Suprapubic skin (tissue), 4 donors: ENCODE measurements at regions not wholly inside any gene's neighbourhood (a gene's known extent, or its start where the extent isn't known, plus 50 kb on each side); places are given as distances from the start of the nearest gene placed in this dataset.

Experiments
- EP300 ChIP-seq: sonication (generic); formaldehyde crosslinking; IDR thresholded peaks from one replicate; pipeline ENCODE4 v1.6.1; 2017; ENCODE audit warnings: antibody characterized with exemption
- POLR2A ChIP-seq, 2 donors: fragments of 450-650 bp; IDR thresholded peaks; one replicate each; pipeline ENCODE4 v1.6.1; 2017; ENCODE audit warnings: antibody characterized with exemption in 2 of 2, mild to moderate bottlenecking in 2 of 2, moderate library complexity in 2 of 2
- POLR2AphosphoS5 ChIP-seq, 3 donors: sonication (generic); formaldehyde crosslinking; IDR thresholded peaks; one replicate each; pipeline ENCODE4 v1.6.1; 2017; ENCODE audit warnings: antibody characterized with exemption in 3 of 3
- TF ChIP-seq, protein P1 (sequence below), 2 donors: fragments of 200-600 bp in 1 of 2; fragments of 450-650 bp in 1 of 2; sonication (generic) in 1 of 2; IDR thresholded peaks; one replicate each; pipeline ENCODE4 v1.5.1; 2016 to 2019; ENCODE audit warnings: antibody characterized with exemption in 2 of 2, mild to moderate bottlenecking in 1 of 2, moderate library complexity in 1 of 2

- TF ChIP-seq, protein P1, sequence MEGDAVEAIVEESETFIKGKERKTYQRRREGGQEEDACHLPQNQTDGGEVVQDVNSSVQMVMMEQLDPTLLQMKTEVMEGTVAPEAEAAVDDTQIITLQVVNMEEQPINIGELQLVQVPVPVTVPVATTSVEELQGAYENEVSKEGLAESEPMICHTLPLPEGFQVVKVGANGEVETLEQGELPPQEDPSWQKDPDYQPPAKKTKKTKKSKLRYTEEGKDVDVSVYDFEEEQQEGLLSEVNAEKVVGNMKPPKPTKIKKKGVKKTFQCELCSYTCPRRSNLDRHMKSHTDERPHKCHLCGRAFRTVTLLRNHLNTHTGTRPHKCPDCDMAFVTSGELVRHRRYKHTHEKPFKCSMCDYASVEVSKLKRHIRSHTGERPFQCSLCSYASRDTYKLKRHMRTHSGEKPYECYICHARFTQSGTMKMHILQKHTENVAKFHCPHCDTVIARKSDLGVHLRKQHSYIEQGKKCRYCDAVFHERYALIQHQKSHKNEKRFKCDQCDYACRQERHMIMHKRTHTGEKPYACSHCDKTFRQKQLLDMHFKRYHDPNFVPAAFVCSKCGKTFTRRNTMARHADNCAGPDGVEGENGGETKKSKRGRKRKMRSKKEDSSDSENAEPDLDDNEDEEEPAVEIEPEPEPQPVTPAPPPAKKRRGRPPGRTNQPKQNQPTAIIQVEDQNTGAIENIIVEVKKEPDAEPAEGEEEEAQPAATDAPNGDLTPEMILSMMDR (IDR thresholded peaks at IDR 0.05), result no peak
- TF ChIP-seq EP300 (no peak), POLR2AphosphoS5 (IDR thresholded peaks at IDR 0.05) (no peak), POLR2A (IDR thresholded peaks at IDR 0.05) (no peak)
Measured at GRCh38 chr18:56414357-56414756, 224.0 kb downstream of the TXNL1 start.
